Panc1 (cell line): ENCODE measurements at regions not wholly inside any gene's neighbourhood (a gene's known extent, or its start where the extent isn't known, plus 50 kb on each side); places are given as distances from the start of the nearest gene placed in this dataset.

ENCODE experiments used
- CTCF ChIP-seq: fragments of 450-650 bp; IDR thresholded peaks from 2 replicates; pipeline ENCODE4 v1.5.1; 2017; ENCODE audit warnings: mild to moderate bottlenecking
- POLR2AphosphoS5 ChIP-seq: IDR thresholded peaks from 2 replicates; pipeline ENCODE4 v1.6.1; 2012; ENCODE audit warnings: mild to moderate bottlenecking, low read depth, low read length, moderate library complexity

GRCh38 chr7:76125560-76125959 is 76.1 kb upstream of the SRRM3 start:
- no peak for TF ChIP-seq CTCF
- no peak for TF ChIP-seq POLR2AphosphoS5
